NCI-H345 treated with DMSO at 0.1 percent for 48 hours (cell line): ENCODE measurements at regions not wholly inside any gene's neighbourhood (a gene's known extent, or its start where the extent isn't known, plus 50 kb on each side); places are given as distances from the start of the nearest gene placed in this dataset.

Experiments used
- DNase-seq: peaks from one replicate; lab custom pipeline; 2025; ENCODE audit not compliant: unreplicated experiment; lab: John Stamatoyannopoulos, UW

GRCh38 chr12:16136219-16136988 is 141.1 kb downstream of the SLC15A5 start:
- no peak for DNase-seq

- DNase-seq = no peak
Observed at GRCh38 chr12:16135323-16135722, 142.2 kb downstream of the SLC15A5 start.

- no peak for DNase-seq
Observed at GRCh38 chr12:16130343-16130742, 147.1 kb downstream of the SLC15A5 start.

- DNase-seq = no peak
Observed at GRCh38 chr12:16121953-16122352, 155.5 kb downstream of the SLC15A5 start.

GRCh38 chr12:16119618-16120415 is 157.7 kb downstream of the SLC15A5 start:
- DNase-seq = no peak

- DNase-seq = no peak
Observed at GRCh38 chr12:16118586-16118985, 158.9 kb downstream of the SLC15A5 start.

- peak; percentile 32 for DNase-seq
Observed at GRCh38 chr12:16112612-16113560, 164.6 kb downstream of the SLC15A5 start.

GRCh38 chr12:16112130-16112529 is 165.4 kb downstream of the SLC15A5 start:
- no peak for DNase-seq

- DNase-seq = no peak
Observed at GRCh38 chr12:16110596-16110995, 166.9 kb downstream of the SLC15A5 start.

- DNase-seq = no peak
Observed at GRCh38 chr12:16103851-16104250, 173.6 kb downstream of the SLC15A5 start.

GRCh38 chr12:16100206-16100605 is 177.3 kb downstream of the SLC15A5 start:
- no peak for DNase-seq

GRCh38 chr12:16096273-16096849 is 181.1 kb downstream of the SLC15A5 start:
- no peak for DNase-seq

GRCh38 chr12:16095531-16096110 is 181.9 kb downstream of the SLC15A5 start:
- DNase-seq = no peak

- no peak for DNase-seq
Observed at GRCh38 chr12:16094437-16094836, 183.0 kb downstream of the SLC15A5 start.

- DNase-seq = no peak
Observed at GRCh38 chr12:16093825-16094224, 182.7 kb downstream of the DERA start.

- DNase-seq = no peak
Observed at GRCh38 chr12:16090974-16091373, 179.8 kb downstream of the DERA start.

GRCh38 chr12:16088421-16088820 is 177.3 kb downstream of the DERA start:
- DNase-seq = no peak
